Kasumi-1 (cell line): ENCODE measurements at regions not wholly inside any gene's neighbourhood (a gene's known extent, or its start where the extent isn't known, plus 50 kb on each side); places are given as distances from the start of the nearest gene placed in this dataset.
"Not testable (repeated sequence)": the region's sequence is repeated elsewhere in the genome, so short reads cannot be mapped to it uniquely, and the experiment has no call there.

Experiments
- DNase-seq, 2 experiments: peaks; one replicate each; lab custom pipeline; 2025; lab: John Stamatoyannopoulos, UW

DNA sequence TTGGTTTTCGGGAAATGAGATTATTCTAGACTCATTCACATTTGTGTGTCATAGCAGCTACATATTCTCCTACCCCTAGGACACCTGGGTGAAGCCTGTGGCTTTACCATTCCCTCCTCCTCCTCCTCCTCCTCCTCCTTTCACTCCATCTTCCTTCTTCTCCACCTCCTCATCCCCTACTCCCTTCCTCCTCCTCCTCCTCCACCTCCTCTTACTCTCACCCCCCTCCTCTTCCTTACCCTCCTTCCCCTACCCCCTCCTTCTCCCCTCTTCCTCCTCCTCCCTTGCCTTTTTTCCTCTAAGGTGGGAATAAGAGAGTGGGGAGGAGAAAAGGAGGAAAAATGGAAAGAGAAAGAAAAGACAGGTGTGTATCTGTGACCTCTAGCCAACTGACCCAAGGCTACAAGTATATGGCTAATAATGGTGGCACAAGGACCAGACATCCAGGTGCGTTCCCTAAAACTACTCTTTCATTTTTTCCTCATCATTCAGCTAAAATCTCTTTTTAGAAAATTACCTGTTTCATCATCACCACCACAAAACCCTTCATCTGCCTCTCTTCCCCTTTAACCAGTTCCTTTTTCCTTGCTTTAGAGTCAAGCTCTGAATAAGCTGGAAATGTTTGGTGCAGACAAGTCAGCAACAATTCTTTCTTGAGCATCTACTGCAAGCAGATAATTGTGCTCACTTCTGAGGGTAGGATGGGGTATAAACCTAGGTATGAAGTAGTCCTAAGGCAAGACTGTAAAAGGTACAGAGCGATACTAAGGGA, 149.8 kb upstream of the FOXN3 start:
- DNase-seq: peak; percentile 25 to 39

DNA sequence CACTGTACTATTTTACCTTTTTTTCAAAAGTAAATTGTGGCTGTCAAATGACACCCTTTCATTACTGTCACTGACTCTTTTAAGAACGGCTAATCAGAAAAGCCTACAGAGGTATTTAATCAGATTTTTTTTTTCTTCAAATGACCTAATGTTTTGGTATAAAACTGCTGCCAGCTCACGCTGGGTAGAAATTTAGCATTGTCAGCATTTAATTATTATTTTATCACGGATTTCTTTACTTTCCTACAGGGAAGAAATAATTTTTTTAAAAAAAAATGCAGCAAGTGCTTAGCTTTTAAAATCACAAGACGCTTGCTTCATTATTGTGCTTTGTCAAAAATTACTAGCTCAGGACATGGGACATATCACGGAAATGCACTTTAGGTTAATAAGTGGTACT, 149.1 kb upstream of the FOXN3 start:
- no peak for DNase-seq

DNA sequence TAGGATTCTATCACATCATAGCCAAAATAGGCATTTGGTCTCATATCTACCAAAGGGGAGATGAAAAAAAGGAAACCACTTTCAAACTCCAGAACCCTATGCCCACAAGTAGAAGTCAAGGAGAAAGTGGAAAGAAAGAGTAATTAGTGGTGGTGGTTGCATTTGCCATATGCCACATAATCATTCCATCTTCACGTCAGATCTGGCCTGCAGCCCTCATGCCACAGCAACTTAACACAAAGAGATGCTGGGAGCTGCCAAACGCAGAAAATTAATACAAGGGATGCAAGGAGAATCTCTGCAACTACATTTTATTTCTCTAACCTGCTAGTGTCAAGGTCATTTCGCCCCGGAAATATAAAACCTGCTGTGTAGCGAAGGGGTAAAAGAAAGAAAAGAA, 148.6 kb upstream of the FOXN3 start:
- no peak for DNase-seq

DNA sequence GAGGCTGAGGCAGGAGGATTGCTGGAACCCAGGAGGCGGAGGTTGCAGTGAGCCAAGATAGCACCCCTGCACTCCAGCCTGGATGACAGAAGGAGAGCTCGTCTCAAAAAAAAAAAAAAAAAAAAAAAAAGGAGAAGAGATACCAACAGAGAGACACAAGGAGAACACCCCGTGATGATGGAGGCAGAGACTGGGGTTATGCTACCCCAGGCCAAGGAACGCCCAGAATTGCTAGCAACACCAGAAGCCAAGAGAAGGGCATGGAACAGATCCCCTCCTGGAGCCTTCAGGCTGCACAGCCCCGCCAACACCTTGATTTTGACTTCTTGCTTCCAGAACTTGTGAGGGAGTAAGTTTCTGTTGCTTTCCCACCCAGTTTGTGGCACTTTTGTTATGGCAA, 148.0 kb upstream of the FOXN3 start:
- no peak for DNase-seq

DNA sequence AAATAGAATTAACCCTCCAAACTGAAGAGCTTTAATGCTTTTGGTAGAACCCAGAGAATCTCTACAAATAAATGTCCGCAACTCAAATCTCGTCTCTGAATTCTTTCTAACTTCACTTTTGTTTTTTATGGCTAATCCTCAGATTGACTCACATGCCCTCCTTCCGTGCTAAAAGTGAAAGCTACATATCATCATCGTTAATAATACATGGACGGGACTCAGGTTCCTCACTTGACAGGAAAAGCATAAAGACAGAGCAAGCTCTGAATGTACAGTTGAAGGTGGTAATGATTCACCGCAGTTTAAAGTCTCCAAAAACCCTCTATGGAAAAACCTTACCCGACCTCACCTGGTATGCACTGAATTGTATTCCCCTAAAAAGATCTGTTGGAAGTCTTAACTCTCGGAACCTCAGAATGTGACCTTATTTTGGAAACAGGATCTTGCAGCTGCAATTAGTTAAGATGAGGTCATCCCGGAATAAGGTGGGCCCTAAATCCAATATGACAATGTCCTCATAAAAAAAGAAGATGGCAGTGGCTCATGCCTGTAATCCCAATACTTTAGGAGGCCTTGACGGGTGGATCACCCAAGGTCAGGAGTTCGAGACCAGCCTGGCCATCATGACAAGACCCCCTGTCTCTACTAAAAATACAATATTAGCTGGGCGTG, 147.4 kb upstream of the FOXN3 start:
- DNase-seq: no peak

DNA sequence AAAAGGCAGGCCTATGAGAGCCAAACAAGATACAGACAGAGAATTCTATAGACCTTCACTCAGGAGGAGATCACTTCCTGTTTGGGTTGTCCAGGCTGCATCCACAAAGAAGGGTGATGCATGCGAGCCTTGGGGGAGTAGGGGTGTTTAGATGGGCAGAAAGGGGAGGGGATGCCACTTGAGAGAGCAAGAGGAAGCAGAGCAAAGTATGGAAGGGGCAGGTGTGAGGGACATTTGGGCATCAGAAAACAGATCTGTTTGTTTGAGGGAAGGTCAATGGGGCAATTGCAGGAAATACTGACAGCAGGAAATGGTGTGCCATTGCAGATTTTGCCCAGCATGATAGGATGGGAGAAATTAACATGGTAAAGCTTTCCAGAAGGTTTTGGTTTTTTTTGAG, 146.4 kb upstream of the FOXN3 start:
- no peak for DNase-seq

DNA sequence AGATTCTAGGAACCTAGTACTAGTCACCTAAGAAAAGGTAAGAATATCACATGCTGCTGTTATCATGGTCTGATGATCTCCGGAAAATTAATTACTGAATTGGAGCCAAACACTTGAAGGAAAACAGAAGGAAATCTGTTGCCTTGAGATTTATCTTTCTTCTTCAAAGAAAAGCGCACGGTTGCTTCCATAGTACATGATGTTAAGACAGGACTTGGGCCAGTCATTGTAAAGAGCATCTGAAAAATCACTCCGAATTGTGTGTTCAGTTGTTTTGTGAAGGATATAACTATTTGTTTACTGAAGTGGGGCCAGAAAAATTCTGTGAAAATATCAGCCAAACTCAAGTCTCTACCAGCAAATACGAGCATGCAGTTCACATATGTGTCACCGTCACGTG, 134.9 kb upstream of the FOXN3 start:
- DNase-seq: no peak

DNA sequence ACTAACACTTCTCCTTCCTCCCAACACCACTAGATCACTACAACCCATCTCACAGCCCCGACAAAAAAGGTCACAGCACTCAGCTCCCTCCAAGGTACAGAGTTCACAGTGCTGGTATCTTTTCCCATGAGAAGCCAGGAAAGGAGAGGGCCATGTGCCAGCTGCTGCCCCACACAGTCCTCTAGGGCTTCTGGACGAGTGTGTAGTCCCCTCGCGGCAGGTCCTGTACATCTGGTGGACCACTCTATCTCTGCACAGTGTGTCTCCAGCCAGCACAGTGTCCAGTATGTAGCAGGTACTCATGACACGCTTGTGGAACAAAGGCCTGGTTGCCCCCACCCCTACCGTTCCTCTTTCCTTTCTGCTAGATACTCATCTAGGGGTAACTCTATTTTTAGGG, 134.4 kb upstream of the FOXN3 start:
- no peak for DNase-seq

DNA sequence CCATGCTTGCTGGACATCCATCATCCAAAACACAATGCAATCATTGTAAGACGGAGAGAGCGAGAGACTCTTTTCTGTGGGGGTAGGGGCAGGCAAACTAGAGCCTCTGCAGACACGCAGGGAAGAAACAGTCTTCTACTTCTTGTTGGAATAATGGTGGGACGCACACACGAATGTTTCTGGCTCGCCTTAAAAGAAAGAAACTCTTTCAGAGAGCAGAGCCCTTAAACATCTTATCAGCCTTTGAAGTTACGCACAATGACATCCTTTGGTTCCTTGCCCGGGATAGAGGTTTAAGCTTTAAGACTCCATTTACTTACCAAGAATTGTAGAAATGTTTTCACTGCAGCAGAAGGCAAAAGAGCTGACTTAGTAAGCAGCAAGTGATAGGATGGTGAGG, 133.8 kb upstream of the FOXN3 start:
- DNase-seq: no peak

DNA sequence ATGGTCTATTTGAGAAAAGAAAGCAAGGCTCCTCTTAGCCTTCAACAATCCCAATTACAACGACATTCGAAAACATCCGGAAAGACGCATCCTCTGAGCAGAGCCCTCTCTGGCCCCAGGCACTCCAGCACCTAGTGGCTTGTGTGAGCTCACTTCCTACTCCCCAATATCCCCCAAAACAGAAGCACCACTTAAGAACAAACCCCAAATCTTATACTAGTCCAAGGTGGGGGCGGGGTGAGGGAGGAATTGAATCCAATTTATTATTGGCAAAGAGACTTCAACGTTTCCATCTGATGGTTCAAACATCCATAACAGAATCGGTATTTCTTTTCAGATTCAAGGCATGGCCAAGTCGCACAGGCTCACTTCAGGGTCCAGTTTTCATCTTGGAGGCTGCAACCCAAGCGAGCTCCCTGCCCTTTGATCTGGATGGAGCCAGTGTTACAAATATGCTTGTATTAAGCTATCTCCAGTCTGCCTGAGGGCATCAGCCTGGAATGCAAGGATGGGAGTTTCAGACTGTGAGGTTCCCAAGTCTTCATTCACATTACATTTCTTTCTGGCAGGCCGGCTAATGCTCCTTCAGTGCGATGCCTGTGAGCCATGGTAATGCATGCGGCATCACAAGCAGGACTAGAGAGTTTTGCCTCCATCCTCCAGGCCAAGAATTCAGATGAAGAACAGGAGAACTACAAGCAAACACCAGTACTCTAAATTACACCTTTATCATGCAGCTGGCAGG, 132.5 kb upstream of the FOXN3 start:
- no peak for DNase-seq

DNA sequence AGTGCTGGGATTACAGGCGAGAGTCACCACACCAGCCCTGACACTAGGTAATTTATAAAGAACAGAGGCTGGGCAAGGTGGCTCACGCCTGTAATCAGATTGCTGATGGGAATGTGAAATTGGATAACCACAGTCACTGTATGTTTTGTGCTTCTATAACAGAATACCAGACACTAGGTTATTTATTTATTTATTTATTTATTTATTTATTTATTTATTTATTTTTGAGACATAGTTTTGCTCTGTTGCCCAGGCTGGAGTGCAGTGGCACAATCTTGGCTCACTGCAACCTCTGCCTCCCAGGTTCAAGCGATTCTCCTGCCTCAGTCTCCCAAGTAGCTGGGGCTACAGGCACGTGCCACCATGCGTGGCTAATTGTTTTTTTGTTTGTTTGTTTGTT, 130.0 kb upstream of the FOXN3 start:
- DNase-seq: not testable (repeated sequence)

DNA sequence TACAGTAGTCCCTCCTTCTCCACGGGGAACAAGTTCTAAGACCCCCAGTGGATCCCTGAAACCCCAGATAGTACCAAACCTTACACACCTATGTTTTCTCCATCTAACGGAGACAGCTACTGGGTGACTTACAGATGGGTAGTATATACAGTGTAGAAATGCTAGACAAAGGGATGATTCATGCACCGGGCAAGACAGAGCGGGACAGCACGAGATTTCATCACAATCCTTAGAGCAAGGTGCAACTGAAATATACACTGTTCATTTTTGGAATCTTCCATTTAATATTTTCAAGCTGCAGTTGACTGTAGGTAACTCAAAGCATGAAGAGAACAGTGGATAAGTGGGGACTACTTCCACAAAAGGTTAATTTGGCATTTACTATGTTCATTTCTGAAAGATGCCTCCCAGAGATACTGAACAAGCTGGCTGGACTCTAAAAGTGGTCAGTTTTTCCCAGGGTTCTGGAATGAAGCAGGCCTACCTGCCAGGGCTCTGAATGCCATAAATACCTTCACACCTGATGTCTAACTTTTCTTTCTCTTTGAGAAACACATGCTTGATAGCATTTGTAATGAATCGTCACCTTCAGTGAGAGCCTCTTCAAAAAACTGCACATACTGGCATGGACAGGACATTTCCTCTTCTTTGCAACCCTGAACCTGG, 127.7 kb upstream of the FOXN3 start:
- no peak for DNase-seq

DNA sequence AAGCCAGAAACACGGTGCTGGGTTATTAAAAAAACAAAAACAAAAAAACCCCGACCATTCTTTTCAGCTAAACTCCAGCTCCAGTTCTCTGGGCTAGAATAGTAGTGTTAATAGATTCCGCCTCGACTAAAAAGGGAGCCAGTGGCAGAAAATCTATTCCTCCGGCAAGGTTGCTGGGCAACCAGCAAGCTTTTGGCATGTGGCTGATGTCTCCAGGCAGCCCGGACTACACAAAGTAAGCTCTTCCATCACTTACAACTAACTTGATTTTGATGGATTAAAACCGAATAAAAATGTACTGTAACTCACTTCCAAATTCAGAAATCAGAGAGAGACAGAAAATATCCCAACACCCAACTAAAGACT, 126.4 kb upstream of the FOXN3 start:
- DNase-seq: no peak

DNA sequence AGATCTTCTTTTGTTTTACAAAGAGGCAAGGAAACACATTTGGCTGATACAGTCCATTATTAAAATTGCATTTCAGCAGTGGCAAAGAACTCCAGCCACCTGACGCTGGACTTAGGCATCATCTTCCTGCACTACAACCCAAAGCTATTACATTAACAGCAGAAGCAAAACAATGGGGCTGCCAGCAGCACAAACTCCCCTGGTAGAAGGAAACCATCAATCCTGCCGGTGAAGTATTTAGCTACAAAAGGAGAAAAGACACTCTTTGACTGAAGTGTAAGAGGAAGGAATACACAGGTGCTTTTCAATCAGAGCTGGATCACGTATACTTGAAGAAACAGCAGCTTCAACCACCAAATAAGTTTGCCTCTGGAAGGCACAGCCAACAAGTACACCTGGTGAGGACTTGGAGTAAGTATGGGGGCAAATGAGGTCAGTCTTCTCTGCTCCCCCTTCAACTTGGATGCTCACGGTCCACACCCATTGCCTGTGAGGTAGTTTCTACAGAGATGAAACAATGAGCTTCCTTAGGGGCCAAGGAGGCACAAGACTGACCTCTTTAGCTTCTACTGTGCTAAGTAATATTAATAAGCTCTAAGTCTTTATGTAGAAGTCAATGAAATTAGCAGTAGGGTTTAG, 125.9 kb upstream of the FOXN3 start:
- DNase-seq: no peak

DNA sequence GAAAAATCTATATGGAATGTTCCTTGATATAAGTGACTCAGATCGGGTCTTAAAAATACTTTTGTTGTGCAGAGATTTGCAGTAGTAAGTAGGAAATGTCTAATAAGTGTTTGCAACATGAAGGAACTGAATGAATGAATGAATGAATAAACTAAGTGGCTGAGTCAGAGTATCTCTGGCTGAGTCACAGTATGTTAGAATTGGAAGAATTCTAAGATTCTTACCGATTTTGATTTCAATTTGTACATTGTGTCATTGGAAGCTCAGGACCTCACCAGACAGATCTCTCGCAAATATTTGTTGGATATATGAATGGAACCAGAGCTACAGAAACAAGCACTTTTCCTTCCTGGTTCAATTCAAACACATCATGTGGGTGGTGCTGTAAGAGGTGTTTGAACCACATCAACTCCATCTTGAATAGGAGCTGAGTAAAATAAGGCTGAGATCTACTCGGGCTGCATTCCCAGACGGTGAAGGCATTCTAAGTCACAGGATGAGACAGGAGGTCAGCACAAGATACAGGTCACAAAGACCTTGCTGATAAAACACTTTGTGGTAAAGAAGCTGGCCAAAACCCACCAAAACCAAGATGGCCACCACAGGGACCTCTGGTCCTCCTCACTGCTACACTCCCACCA, 123.9 kb upstream of the FOXN3 start:
- no peak for DNase-seq

DNA sequence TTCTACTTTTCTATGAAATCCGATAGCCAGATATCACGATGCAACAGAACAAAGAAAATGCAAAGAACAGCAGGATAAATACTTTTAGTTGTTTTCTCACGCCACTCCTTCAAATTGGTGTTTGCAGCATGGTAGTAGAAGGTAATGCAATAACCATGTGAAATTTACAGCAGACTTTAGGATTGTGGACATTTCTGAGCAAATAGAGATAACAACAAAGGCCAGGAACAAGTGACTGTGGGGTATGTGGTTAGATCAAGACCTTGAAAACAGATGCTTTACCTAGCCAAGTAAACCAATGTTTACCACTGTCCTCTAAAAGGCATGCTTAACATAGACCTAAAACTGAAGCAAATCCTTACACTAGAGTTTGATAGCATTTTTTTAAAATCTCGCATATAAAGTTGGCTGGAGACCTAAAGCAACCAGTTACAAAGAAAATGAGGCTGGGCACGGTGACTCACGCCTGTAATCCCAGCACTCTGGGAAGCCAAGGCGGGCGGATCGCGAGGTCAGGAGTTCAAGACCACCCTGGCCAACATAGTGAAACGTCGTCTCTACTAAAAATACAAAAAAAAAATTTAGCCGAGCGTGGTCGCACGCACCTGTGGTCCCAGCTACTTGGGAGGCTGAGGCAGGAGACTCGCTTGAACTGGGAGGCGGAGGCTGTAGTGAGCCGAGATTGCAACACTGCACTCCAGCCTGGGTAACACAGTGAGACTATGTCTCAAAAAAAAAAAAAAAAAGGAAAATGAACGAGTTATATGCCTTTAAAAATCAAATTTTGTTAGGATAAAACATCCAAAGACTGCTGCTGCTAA, 123.2 kb upstream of the FOXN3 start:
- DNase-seq: no peak

DNA sequence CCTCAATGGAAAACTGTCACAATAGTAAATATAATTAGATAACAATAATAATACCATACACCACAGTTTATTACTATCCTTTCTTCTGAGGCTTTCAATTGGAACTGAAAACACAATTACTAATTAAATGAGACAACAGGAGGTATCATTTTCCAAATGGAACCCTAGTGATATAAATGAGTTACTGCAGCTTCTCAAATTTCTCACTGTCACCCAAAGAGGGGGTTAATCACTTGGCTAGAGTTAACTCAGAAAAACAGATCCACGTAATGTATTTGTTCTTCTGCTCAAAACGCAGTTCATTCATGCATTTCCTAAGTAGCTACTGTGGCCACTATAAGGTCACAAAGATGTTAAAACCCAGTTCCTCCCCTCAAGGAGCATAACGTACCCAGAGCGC, 120.9 kb upstream of the FOXN3 start:
- no peak for DNase-seq

DNA sequence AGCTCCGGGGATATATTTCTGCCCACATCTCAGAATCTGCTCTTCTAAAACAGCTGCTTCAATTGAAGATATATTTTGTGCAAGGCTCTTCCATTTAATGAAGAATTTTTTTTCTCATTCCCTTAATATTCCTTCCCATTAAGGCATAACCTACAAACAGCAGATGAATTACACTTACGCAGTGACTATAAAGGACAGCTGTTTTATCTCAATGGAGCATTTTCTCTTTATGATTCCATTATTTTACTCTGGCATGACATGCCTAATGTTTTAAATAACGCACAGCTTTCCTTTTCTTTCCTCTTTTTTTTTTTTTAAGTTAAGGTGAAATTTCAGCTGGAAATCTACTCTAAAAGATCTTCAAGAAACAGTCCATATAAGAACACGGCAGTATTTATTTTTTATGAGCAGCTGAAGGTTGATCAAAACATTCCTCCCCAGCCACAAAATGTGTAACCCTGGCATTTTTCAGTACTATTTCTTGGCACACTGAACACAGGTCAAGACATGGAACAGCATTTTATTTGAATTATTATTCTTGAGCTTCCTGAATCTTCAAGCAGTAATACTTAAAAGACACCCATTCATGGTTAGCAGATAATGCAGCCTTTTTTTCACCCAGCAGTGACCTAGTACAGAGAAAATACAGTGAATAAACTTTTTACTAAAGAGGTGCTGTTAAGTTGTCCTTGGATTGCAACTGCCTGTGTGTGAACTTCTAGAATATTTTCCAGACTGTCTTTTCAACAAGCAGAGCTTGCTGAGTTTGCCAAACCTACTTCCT, 118.1 kb upstream of the FOXN3 start:
- DNase-seq: no peak

DNA sequence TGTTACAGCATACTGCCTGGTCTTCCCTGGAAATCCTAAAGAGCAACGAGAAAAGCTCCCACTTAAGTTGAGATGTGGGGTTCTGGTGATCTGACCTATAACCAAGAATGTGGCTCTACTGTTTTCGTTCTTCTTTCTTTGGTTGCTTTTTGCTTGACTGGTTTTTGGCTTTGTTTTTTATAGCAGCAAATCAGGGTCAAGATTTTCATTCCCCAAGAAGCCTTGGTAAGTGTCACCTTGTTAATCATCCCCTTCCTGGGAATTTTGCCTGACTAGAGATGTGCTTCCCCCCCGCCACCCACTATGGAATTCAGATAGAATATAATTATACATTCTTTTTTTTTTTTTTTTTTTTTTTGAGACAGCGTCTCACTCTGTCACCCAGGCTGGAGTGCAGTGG, 116.7 kb upstream of the FOXN3 start:
- DNase-seq: no peak

DNA sequence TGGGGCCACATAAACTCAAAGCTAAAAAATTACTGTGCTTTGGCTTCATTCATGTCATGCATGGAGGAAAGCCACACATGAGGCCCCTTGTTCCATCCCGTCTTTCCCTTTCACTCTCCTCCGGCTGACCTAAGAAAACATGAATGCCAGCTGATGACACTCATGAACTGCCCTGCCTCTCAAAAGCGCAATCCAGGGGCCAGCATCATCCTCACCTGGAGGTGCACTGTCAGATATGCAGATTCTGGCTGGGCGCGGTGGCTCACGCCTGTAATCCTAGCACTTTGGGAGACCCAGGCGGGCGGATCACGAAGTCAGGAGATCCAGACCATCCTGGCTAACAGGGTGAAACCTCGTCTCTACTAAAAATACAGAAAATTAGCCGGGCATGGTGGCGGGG, 116.1 kb upstream of the FOXN3 start:
- no peak for DNase-seq
